ENCODE measurements at regions not wholly inside any gene's neighbourhood (a gene's known extent, or its start where the extent isn't known, plus 50 kb on each side); places are given as distances from the start of the nearest gene placed in this dataset.

GRCh38 chr13:26914148-26914547, 153.6 kb upstream of the GPR12 start:
- Mint-ChIP-seq H3K4me3 (no peak overlapping the region), H3K27ac (no peak overlapping the region), H3K4me1 (no peaks in the 10 kb centered on the region), H3K27me3 (ENCODE audit: insufficient read depth) (no peaks in the 10 kb centered on the region), H3K36me3 (ENCODE audit: low read depth) (no peaks in the 10 kb centered on the region), H3K9me3 (no peaks in the 10 kb centered on the region)
- Histone ChIP-seq H3K36me3 (ENCODE audit: control insufficient read depth, insufficient read depth, low read length) (no peaks in the 10 kb centered on the region), H3K4me1 (ENCODE audit: control insufficient read depth, insufficient read depth, low read length) (no peaks in the 10 kb centered on the region), H3K27me3 (ENCODE audit: control insufficient read depth, insufficient read depth, low read length, poor library complexity, severe bottlenecking) (no peaks in the 10 kb centered on the region), H3K27ac (ENCODE audit: low read depth, low read length) (no peak overlapping the region), H3K4me3 (ENCODE audit: low read length) (no peak overlapping the region), H3K9me3 (ENCODE audit: control insufficient read depth, low read length) (no peaks in the 10 kb centered on the region), H3K9ac (ENCODE audit: extremely low read depth, low read length, poor library complexity, severe bottlenecking) (no peak overlapping the region)
- no peak for DNase-seq
- TF ChIP-seq, protein P1, sequence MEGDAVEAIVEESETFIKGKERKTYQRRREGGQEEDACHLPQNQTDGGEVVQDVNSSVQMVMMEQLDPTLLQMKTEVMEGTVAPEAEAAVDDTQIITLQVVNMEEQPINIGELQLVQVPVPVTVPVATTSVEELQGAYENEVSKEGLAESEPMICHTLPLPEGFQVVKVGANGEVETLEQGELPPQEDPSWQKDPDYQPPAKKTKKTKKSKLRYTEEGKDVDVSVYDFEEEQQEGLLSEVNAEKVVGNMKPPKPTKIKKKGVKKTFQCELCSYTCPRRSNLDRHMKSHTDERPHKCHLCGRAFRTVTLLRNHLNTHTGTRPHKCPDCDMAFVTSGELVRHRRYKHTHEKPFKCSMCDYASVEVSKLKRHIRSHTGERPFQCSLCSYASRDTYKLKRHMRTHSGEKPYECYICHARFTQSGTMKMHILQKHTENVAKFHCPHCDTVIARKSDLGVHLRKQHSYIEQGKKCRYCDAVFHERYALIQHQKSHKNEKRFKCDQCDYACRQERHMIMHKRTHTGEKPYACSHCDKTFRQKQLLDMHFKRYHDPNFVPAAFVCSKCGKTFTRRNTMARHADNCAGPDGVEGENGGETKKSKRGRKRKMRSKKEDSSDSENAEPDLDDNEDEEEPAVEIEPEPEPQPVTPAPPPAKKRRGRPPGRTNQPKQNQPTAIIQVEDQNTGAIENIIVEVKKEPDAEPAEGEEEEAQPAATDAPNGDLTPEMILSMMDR (conservative IDR thresholded peaks at IDR 0.05) = no peak
- 96% methylated on average over 2 of the region's 3 CpGs; no CpG with 5 or more reads in 1 of the 2 experiments for WGBS, 2 experiments (ENCODE audit: insufficient coverage in 1 of 2, insufficient read length in 1 of 2)

GRCh38 chr13:26910754-26911465, 150.3 kb upstream of the GPR12 start:
- 92% methylated on average over 12 to 13 of the region's 13 CpGs for WGBS, 2 experiments (ENCODE audit: insufficient coverage in 1 of 2, insufficient read length in 1 of 2)
- Histone ChIP-seq H3K4me3 (ENCODE audit: low read length) (no peak overlapping the region), H3K27me3 (ENCODE audit: control insufficient read depth, insufficient read depth, low read length, poor library complexity, severe bottlenecking) (peaks cover 4% of the 10 kb centered on the region), H3K9ac (ENCODE audit: extremely low read depth, low read length, poor library complexity, severe bottlenecking) (no peak overlapping the region), H3K4me1 (ENCODE audit: control insufficient read depth, insufficient read depth, low read length) (no peaks in the 10 kb centered on the region), H3K9me3 (ENCODE audit: control insufficient read depth, low read length) (no peaks in the 10 kb centered on the region), H3K27ac (ENCODE audit: low read depth, low read length) (no peak overlapping the region), H3K36me3 (ENCODE audit: control insufficient read depth, insufficient read depth, low read length) (no peaks in the 10 kb centered on the region)
- peaks cover 2% of the 10 kb centered on the region for H3K27me3 Mint-ChIP-seq (ENCODE audit: insufficient read depth)
- no peaks in the 10 kb centered on the region for H3K36me3 Mint-ChIP-seq (ENCODE audit: low read depth)
- no peak overlapping the region for H3K27ac Mint-ChIP-seq
- no peak overlapping the region for H3K4me3 Mint-ChIP-seq
- H3K9me3 Mint-ChIP-seq = no peaks in the 10 kb centered on the region
- TF ChIP-seq, protein P1 (conservative IDR thresholded peaks at IDR 0.05) = no peak
- H3K4me1 Mint-ChIP-seq = no peaks in the 10 kb centered on the region
- DNase-seq = no peak

DNA sequence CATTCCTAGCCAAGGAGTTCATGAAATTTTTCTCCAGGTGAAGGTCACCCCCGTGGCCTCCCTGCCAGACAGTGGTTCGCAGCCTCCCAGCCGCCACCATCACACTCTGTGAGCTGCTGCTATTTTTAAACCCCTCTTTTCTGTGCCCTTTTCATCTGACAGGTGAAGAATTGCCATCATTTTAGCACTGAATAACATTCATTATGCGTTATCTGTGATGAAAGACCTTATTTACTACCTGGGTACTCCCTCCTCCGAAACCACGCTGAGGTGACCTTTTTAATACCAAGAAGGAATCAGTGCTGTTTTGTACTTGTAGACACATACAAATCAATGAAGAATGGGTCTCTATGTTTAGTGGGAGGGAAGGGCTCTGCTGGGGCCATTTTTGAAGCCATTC, 148.9 kb upstream of the GPR12 start:
- H3K4me3 Mint-ChIP-seq = no peak overlapping the region
- no peaks in the 10 kb centered on the region for H3K36me3 Mint-ChIP-seq (ENCODE audit: low read depth)
- H3K27me3 ChIP-seq (ENCODE audit: control insufficient read depth, insufficient read depth, low read length, poor library complexity, severe bottlenecking) = peaks cover 4% of the 10 kb centered on the region
- no peaks in the 10 kb centered on the region for H3K9me3 Mint-ChIP-seq
- no peak overlapping the region for H3K9ac ChIP-seq (ENCODE audit: extremely low read depth, low read length, poor library complexity, severe bottlenecking)
- no peaks in the 10 kb centered on the region for H3K4me1 Mint-ChIP-seq
- H3K27me3 Mint-ChIP-seq (ENCODE audit: insufficient read depth) = peaks cover 2% of the 10 kb centered on the region
- TF ChIP-seq, protein P1 (conservative IDR thresholded peaks at IDR 0.05) = no peak
- H3K4me1 ChIP-seq (ENCODE audit: control insufficient read depth, insufficient read depth, low read length) = no peaks in the 10 kb centered on the region
- no peaks in the 10 kb centered on the region for H3K9me3 ChIP-seq (ENCODE audit: control insufficient read depth, low read length)
- 93 to 98% methylated on average over 5 to 6 of the region's 6 CpGs for WGBS, 2 experiments (ENCODE audit: insufficient coverage in 1 of 2, insufficient read length in 1 of 2)
- H3K27ac Mint-ChIP-seq = no peak overlapping the region
- no peak overlapping the region for H3K4me3 ChIP-seq (ENCODE audit: low read length)
- no peak for DNase-seq
- no peaks in the 10 kb centered on the region for H3K36me3 ChIP-seq (ENCODE audit: control insufficient read depth, insufficient read depth, low read length)
- H3K27ac ChIP-seq (ENCODE audit: low read depth, low read length) = no peak overlapping the region
